GM19023 (cell line): ENCODE measurements at regions not wholly inside any gene's neighbourhood (a gene's known extent, or its start where the extent isn't known, plus 50 kb on each side); places are given as distances from the start of the nearest gene placed in this dataset.
"Not testable (repeated sequence)": the region's sequence is repeated elsewhere in the genome, so short reads cannot be mapped to it uniquely, and the experiment has no call there.

ENCODE experiments used
- ATAC-seq: cut with Tn5 transposase; IDR thresholded peaks from one replicate; pipeline ENCODE4 v1.9.1; 2021; ENCODE audit warnings: mild to moderate bottlenecking, moderate library complexity; ENCODE audit not compliant: unreplicated experiment

DNA sequence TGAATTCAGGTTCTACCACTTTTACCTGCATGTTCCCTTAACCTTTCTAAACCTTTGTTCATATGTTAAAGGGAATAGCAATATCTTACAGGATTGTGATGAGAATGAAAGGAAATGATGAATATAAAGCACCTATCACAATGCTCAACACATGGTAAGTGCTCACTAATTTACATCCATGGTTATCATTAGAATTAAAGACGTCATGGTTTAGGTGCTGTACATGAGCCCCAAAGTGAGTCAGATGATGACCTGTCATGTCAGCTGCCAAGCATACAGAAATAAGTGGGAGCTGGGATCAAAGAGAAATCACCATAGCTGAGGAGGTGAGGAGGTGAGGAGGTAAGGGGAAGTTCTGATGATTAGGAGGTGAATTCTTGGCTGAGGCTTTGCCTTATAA, 135.9 kb upstream of the ATP2B1 start:
- no peak for ATAC-seq

DNA sequence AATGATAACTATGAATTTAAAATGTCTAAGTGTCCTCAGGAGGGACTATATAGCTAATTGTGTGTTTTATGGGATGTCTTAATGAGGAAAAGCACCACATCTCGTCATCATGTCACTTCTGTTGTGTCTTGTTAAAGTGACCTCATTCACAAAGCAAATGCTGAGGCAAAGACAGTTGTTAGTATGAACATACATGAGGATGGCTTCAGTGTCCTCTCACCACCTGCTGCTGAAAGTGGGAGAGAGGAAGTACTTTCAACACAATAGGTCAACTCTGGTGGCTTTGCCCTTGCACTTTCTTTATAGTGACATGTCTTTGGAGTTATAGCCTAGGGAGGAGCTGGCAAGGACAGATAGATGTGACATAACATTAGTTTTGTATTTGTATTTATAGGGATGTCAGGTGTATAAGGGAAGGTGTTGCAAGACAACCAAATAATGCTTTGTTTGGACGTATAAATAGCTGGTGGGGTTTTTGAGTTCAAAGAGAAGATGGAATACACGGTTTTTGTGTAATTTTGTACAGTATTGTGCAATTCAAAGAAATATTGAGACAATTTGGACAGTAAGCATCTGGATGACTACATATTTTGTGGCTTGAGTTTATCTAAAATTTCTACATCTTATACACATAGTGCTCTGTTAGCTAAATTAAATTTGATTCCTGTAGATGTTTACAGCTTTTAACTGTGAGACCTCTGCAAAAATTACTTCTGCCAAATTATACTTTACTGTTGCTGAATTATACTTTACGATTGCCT, 131.7 kb upstream of the ATP2B1 start:
- no peak for ATAC-seq

DNA sequence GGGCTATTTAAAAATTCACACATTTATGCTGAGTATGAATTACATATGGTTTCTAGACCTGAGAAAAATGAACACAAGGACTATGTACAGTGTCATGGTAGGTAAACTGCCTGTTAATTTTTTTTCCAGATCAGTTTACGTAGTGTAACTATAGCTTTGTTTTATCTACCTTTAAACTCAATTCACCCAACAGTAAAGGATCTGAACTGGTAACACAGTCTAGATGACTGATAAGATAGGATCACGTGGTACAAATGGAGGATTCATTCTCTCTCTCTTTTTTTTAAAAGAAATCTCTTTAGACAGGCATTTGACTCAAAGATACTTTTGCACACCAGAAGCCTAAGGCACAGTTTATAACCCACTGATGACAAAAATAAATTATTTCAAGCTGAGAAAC, 130.8 kb upstream of the ATP2B1 start:
- ATAC-seq = no peak

DNA sequence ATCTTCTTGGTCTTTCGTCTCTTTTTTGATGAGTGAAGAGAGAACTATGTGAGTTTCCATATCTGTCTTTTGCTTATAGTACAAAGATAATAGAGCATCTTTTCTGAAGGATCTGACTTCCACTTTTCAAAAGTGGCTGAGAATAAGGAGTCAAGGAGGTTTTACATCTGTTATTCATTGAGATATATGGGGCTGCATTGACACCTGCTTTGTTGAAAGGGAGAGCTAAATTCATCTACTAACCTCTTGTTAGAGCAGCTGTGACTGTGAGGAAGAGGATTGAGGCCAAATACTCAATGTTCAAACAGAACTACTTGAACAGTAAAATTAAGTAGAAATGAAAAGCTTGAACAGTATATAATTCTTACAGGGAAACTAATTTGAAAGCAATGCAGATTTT, 130.2 kb upstream of the ATP2B1 start:
- ATAC-seq = no peak

DNA sequence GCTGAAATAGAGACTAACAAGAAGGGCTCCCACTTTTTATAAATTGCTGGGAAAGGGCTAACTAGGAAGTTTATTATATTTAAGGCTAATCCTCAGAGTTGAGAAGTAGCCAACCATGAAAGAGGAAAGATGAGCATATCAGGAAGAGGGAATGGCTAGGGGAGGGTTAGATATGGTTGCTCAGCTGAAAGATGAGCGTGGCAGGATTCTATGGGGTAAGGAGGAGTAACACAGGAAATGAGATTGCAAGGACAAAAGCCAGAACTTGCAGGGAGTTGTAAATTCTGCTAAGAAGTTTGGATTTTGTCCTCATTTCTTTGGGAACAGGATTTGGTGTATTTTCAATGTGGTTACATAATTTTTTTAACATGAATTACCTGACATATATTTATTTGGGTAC, 127.4 kb upstream of the ATP2B1 start:
- no peak for ATAC-seq

DNA sequence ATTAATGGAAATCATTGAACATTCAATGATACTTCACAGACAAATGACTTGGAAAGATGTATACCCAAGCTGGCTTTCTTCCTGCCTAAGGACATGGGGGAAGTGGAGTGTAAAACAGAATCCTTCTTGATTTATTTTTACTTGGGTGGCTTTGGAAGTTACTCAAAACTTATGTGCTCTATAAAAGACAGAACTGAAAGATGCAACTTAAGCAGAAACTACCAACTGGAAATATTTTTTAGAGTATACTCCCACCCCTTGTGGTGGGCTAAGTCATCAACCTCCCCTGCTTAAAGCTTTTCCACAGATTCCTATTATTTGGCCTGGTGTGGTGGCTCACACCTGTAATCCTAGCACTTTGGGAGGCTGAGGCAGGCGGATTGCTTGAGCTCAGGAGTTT, 126.0 kb upstream of the ATP2B1 start:
- no peak for ATAC-seq

DNA sequence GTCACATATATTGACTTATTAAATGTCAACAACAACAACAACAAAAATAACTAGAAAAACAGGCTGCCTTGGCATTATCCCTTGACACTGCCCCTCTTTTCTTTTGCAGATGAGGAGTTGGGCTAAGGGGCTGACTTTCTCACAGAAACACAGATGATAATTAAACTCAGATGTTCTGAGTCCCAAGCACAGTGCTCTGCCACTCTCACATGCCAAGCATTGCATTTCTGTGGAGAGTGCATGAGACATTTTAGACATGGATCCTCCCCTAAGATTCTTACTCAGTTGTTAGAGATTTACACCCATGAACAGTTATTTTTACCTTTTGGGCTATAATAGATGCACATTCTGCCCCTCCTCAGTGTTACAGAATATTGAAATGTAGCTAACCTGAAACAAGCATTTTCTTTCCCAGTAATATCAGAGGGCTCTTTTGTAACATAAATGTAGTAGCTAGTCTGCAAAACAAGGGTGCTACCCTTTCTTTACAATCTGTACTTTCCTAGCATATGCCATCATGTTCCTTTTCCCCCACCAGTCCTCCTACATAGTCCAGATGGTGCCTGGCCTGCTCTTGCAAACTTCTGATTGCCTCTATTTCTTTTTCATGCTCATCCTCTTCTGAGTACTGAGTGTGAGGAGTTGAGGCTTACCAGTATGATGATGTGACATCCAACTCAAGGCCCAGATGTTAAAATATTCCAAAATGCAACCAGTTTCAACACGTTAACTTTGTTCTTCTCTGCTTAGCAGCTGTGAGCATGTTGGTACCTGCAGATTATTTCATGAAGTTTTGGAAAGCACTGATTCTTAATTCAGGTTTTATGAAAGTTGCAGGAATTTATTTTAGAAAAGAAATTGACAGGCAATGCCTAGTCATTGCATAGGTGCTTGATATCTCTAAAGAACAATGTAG, 125.0 kb upstream of the ATP2B1 start:
- no peak for ATAC-seq

DNA sequence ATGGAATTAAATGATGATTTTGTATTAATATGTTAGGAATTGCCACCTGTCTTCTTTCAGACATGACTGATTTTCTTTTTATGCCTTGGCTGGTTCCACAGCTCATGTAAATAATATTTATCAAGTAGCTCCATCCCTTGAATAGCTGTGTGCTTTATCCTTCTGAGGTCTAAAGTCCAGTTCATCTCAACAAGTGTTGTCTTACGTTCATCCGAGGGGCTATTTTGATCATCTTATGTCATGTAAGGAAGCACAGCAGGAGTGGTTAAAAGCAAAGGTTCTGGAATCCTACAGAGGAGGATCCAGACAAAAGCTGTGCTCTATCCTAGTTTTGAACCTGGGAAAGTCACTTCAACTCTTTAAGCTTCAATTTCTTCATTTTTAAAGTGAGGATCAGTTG, 123.7 kb upstream of the ATP2B1 start:
- no peak for ATAC-seq

DNA sequence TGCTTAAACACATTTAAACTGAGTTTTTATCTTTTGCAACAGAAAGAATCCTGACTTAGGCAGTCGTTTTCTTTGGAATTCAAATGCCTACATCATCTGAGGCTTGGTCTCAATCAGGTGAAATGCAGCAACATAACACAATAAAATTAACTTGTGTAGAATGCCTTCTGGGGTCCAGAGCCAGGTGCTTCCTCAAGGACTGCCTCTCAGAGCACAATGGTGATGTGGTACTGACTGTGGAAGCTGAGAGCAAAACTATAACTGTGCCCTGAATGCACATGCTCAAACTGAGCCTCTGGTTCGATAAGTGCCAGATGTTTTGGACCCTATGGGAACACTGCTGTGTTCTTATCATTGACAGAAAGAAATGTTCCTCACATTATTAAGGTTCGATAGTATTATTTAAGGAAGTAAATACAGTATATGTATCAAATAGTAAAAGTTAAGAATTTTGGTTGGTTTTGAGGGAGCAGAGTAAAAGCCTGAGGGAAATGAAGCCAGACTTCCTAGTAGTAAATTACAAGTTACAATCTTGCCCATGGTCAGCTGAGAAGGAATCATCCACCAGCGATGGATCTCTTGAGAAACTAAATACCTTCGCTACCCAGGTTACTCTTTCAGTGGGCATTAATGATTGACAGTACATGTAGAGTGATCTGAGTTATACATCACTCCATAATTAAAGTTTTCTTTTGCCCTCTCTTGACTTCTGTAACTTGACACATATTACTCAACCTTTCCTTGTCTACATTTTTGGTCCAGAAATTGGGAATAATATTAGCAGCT, 122.9 kb upstream of the ATP2B1 start:
- ATAC-seq = no peak

DNA sequence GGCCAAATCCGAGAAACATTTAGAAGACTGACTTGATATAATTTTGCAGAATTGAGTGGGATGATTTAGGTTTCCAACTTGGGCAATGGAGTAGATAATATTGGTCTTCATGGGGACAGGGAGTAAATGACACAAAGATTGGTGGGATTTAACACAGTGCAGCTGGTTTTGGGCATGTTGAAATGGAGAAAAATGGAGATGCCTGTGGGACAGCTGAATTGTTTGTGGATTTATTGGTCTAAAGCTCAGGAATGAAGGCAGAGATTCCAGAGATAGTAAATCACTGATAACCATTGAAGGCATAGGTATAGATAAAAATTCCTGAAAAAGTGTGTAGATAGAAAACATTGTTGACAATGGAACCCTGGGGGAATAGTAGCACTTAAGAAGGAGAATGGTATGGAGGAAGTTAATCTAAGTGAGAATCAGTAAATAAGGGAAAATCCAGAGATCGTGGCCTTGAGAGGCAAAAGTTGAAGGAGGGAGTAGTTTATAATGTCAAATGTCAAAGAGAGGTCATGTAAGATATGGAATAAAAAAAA, 120.9 kb upstream of the ATP2B1 start:
- no peak for ATAC-seq

DNA sequence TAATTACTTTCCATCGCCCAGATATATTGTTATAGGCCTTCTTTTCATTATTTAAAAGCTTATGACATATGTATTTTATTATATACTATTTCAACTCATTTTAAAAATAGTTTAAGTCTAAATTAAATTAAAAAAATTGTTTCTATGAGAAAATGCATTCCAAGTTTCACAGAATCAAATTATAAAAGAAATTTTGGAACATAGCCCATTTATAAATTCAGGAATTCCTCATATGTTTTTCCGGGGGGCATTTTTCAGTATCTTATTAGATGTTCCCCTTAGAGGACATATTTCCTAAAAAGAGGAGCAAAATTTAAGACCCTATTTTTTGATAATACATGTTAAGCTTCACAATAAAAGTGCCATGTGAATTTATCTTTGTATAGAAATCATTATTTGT, 119.9 kb upstream of the ATP2B1 start:
- no peak for ATAC-seq

DNA sequence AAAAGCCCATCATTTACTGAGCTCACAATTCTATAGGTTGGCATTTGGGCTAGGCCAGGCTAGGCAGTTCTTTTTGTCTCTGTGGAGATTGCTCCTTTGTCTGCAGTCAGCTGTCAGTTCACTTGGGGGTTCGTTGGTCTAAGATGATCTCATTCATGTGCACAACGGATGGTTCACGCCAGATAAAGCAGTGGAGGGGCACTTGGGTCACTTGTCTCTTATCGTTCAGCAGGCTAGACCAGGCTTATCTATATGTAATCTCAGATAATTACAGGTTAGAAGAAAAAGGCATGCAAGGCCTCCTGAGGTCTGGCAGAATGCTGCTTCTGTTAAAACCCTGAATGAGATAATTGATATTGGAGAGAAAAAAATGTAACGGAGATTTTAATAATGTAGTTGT, 119.0 kb upstream of the ATP2B1 start:
- ATAC-seq = no peak

DNA sequence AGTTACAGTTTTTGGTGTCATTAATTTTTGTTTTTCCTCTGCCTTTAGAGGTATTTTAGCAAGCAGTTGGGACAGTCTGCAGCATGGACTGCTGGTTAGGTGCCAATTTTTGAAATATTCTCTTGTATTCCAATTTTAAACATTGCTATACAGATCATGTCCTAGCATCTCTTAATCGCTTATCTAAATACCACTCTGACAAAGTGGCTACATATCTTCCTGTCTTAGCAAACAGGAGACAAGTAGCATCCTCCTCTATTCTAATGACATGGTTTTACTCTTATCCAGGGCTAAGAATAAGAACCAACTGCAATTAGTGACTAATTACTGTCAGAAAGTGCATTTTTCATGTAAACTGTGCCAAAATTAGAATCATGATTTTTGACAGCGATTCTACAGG, 117.8 kb upstream of the ATP2B1 start:
- ATAC-seq = no peak

DNA sequence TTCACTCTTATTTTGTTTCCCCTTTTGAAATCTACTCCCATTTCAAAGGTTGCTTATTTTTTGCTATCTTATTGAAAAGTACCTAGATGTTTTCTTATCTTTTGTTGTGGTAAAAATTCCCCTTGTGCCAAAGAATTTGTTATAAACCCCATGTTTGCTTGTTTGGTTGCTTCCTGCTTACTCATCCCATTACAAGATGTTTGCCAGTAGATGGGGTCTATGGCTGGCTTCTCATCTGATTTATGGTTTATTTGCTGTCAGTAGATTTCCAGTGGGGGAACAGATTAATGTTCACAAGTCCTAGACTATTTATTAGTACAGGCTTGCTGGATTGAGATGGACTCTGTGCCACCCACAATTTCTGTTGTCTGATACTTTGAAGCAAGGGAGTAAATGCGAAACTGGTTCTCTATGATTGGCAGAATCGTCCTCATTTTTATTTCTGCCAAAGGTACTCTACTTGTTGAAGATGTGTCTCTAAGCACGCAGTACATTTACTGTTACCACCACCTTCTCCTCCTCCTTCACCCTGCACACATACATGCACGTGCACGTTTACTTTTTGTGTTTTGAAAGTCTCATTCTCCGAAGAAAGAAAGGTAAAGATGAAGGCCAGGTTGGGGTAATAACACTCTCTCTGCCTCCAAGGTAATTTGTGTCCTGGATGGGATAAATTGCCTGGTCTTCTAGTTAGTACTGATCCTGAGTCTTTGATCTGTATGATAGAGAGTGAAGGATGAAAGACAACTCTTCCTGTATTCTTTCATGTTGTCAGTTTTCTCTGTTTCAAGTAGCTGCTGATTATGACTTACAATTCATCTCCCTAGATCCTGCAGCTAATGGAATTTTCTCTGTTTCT, 117.2 kb upstream of the ATP2B1 start:
- no peak for ATAC-seq

DNA sequence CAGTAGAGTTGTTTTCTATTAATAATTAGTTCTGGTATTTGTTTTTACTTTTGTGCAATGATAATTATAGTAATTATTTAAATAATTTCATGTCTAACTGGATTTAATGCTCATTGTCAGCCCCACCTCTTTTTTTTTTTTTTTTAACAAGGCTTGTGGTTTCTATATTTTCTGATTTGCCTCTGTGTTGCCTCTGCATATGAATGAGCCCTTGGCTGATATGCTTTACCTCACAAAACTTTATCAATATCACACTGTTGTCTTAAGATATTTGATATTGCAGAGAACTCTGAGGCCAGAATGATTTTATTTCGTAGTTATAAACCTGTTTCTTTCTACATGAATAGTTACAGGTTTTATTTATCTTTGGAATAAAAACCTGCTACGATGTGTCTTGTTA, 116.2 kb upstream of the ATP2B1 start:
- no peak for ATAC-seq

DNA sequence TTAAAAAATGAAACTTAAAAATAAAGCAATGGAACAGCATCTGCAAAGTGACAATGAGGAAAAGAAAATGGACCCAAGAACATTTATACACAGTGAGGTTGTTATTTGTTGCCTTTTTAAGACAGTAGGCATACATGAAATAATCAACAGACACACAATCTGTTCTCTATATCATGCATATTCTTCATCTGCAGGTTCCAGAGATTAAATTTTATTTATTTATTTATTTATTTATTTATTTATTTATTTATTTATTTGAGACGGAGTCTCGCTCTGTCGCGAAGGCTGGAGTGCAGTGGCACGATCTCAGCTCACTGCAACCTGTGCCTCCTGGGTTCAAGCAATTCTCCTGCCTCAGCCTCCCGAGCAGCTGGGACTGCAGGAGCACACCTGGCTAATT, 114.4 kb upstream of the ATP2B1 start:
- ATAC-seq = not testable (repeated sequence)

DNA sequence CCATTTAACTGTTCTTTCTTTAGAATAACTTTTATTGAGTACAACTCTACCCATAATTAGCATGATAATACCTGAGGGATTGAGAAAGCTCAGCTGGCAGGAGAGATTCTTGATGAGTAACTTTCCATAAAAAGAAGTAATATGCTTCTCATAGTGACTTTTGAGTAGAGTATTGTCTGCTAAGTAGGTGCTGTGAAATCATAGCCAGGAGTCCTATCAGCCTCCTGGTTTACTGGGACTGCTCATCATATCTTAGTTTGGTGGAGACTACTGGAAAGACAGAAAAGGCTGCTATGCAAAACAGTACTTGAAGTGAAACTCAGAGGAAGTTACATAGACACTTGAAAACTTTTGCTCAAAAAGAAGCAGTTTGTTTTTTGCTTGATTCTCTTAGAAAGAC, 113.3 kb upstream of the ATP2B1 start:
- peak; percentile 67 for ATAC-seq

DNA sequence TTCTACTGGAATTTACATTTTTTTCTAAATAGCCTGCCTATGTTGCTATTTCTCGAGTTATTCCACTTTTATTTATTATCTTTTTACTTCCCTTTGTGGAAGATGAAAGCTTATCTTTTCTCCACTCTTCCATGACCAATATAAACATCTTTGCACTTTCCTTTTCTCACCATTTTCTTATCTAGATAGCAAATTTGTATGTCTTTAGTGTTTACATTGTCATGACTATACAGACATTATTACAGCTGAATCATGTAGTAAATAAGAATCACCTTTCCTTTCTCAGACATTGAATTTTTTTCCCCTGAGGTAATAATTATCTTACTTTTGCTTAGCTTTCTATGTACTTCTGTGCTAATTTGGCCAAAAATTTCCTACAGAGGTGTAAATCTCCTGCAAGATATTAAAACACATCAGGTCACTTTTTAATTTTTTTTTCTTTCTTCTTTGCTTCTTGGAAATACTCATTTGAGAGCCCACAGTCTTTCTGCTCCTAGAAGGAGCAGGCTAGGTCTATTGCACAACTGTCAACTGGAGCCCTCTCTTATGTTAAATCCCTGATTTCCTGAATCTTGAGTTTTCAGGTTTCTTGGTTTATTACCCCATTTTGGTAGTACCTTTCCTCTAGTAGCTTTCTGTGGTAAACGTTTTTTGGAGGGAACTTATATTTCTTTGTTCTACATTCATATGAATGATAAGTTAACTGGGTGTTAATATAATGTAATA, 109.0 kb upstream of the ATP2B1 start:
- no peak for ATAC-seq

DNA sequence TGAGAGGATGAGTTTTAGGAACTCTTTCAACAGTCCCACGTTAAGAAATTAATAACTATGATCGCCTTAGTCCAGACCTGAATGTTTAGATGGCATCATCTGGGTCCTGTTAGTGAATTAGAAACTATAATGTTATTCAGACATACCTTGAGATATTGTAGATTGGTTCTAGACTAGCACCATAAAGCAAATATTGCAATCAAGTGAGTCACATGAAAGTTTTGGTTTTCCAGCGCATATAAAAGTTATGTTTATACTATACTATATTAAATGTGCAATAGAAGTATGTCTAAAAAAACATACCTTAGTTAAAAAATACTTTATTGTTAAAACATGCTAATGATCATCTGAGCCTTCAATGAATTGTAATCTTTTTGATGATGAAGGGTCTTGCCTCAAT, 106.6 kb upstream of the ATP2B1 start:
- no peak for ATAC-seq

DNA sequence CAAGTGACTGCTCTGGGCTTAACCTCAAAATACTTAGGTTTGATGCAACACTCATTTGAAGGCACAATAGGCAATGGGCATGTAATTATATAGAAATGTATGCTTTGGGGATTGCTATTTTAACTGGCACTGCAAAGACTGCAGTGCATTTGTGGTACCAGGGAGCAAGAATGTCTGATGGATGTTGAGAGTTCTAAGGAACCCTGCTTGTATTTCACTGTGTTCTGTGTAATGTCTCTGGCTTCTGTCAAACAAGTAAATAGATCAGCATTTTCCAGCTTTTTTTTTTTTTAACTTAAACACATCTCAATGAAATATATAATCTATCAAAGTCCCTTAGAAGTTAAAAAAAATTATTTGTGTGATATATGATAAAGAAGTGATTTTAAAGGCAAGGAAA, 94.8 kb upstream of the ATP2B1 start:
- no peak for ATAC-seq
